Activated T-cell treated with anti-CD3 and anti-CD28 coated beads for 4 hours (primary cell): ENCODE measurements at regions not wholly inside any gene's neighbourhood (a gene's known extent, or its start where the extent isn't known, plus 50 kb on each side); places are given as distances from the start of the nearest gene placed in this dataset.
"Not testable (repeated sequence)": the region's sequence is repeated elsewhere in the genome, so short reads cannot be mapped to it uniquely, and the experiment has no call there.

Source experiments
- DNase-seq: peaks from one replicate; pipeline ENCODE4 v3.0.0-alpha.2; 2020

DNA sequence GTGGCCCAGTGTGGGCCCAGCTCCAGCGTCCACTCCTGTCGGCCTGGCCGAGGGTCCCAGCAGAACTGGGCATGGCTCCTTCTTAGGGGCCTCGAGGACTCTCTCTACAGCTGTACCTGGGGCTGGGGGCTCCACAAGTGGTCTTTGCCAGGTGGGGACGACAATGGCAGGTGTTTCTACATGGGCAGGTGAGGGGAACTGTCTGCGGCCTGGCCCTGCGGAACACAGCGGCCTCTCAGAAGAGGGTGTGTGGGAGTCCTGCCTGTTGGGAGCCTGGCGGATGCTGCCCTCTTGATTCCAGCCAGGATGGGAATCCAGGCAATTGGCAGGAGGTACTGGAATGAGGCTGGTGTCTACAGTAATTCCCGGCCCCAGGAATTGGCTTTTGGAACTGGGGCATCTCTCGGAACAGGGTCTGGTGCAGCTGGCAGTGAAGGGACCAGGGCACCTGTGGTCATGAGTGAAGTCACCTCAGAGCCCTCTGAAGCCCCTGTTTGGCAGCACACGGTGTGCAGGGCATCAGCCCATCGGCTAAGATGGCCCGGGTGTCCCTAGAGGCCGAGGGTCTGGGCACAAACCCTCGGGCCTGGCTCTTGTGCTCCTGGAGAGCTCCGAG, 357.9 kb downstream of the TMEM121 start:
- DNase-seq, result not testable (repeated sequence)

DNA sequence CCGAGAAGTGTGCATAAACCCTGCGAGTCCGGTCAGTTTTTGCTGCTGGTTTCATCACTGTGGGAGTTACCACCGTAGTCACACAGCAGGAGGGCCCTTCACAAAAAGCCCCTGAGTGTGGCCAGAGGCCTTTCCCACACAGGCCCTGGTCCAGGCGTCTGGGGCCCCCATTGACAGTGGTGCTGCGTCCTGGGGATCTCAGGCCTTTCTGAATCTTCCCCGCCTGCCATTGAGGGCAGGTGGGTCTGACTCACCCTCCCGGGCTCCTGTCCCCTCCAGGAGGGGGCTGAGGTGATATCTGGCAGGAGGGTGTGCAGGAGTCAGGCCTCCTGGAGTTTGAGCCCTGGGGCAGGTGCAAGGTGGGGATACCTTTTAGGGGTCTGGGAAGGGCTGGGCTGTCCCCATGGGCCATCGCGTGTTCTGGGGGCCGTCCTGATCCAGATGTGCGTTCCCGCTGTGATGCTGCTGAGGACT, 358.5 kb downstream of the TMEM121 start:
- no peak for DNase-seq

DNA sequence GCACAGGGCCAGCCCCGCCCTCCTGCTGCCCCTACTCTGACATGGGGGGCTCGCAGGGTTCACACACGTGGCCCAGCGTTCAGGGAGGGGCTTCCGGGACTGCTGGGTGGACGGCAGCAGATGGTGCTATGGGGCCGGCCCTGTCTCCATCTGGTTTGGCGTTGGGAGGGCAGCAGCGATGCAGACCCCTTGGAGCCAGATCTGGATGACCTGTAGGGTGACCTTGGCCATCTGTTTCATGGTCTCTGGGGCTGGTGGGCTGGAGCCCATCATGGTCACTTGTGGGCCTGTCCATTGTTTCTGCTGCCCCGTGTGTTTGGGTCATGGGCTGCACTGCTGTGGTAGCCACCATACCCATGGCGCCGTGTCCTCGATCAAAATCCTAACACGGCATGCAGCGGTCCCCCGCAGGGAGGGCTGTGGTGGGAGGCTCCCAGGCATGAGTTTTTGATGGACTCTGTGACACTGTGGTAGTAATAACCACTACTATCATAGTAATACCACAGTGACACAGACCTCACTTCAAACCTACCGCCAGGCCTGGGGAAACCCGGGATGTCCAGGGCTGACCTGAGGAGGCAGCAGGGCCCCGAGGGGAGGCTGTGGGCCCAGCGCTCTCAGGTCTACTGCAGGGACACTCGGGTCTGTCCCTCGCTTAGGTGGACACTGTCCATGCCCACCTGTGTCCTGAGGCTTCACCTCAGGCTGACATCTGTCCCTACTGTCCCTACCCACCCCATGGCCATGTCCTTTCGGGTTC, 359.4 kb downstream of the TMEM121 start:
- DNase-seq, result no peak

DNA sequence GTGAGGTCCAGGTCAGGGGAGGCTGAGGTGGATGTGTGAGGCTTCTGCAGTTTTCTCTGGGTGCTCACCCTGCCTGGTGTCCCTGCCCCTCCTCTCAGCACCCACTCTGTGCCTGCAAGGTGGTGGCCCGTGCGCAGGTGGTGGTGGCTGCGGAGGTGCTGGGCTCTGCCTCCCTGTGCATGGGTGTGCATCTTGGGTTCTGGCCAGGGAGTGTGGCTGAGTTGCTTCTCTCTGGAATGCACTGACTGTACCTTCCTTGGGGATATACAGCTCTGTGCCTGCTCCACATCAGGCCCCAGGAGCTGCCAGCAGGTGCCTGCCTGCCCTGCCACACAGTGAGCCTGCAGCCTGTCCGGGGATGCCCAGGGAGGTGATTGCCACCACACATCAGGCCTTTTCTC, 360.4 kb downstream of the TMEM121 start:
- DNase-seq, result not testable (repeated sequence)

DNA sequence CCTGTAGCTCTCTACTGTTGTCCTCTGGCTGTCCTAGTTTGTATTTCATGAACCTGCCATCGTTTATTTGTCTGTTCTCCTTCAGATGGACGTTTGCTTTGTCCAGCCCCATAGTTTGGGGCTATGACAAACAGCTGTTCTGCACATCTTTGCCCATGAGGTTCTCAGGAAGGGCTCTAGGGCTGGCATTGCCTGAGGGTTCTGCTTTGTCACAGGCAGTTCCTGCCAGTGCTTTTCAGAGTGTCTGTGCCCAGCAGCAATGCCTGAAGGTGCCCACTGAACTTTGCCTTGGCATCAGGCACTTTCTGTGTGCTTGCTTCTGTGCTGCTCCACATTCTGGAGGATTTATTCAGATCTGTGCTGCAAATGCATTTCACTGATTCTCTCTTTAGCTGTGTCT, 361.3 kb downstream of the TMEM121 start:
- no peak for DNase-seq

DNA sequence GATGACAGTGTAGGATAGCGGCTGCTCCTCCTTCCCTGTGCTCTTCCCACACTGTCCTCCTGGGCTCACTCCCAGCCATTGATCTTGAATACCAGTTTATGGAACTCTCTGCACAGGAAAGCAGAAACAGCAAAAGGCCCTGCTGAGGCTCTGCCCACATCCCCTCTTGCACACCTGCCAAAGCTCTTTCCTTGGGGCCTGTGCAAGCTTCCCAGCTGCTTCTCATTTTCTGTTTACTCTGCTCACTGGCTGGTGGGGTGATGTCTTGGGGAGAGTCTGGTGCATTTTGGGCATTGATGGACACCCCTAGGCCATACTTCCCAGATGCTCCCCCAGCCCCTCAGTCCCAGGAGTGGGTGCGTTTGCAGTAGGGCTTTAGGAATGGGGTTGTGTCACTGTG, 361.8 kb downstream of the TMEM121 start:
- DNase-seq, result no peak

DNA sequence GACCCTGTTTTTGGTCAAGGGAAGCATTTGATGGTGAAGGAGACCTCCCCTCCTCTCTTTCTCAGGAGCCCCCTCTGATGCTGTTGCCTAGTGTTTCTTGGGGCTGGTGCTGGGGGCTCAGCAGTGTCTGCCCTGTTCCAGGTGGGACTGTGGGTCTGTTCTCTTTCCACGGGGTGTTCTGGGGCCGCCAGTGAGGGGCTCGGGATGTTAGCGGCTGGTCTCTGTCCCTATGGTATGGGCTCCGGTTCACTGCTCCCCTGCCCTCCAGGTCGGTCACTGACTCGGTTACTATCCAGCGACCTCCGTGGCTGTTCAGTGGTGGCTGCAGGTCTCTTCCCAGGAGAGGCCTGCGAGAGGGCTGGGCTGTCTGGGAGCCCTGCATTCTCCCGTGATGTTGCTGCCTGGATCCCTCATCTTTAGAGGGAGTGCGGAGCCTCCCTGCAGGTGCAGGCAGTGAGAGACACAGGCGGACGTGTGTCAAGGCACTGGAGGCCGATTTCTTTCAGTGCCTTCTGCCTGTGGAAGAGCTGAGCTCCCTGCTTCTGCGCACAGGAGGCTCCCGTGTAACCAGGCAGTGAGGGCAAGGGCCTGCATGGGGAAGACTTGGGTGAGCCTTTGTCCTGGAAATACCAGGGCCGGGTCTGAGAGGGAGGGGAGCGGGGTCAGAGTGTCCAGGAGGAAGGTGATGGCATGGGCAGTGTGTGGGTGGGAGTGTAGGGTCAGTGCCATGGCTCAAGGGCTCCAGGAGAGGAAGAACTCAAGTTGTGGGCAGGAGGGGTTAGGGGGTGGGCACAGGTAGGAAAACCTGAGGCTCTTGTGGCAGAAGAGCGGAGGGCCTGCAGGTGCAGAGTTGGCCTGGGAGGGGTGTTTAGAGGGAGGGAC, 362.6 kb downstream of the TMEM121 start:
- no peak for DNase-seq

DNA sequence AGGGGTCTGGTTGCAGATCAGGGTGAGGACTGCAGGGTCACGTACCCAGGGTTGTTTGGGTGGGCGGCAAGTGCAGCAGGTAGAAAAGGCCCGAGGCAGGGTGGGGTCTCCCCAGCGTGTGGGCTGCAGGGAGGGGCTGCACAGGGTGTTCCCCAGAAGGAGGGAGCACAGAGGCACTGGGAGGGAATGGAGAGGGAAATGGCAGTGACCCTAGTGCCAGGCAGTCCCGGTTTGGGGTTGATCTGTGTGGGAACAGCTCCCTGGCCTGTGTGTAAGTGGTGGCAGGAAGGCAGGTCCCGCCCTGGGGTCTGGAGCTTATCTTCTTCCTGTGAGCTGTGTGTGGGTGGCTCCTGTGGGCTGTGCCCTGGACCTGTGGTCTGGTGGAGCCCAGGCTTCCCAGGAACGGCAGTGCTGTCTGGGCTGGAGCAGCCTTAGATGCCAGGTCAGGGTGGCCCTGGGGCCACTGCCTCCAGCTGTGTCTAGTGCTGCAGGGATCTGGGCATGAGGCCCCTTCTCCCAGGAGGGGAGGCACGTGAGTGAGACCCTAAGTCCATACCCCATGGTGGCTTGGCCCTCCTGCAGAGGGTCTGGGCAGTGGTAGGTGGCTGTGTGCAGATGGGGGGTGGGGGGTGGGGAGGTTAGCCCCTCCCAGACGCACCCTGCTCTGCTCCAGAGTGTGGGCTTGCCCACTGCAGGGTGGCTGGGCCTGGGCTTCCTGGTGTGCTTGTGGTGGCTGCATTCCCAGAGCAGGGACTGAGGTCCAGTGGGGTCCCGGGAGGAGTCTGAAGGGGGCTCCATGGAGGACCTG, 363.5 kb downstream of the TMEM121 start:
- no peak for DNase-seq

DNA sequence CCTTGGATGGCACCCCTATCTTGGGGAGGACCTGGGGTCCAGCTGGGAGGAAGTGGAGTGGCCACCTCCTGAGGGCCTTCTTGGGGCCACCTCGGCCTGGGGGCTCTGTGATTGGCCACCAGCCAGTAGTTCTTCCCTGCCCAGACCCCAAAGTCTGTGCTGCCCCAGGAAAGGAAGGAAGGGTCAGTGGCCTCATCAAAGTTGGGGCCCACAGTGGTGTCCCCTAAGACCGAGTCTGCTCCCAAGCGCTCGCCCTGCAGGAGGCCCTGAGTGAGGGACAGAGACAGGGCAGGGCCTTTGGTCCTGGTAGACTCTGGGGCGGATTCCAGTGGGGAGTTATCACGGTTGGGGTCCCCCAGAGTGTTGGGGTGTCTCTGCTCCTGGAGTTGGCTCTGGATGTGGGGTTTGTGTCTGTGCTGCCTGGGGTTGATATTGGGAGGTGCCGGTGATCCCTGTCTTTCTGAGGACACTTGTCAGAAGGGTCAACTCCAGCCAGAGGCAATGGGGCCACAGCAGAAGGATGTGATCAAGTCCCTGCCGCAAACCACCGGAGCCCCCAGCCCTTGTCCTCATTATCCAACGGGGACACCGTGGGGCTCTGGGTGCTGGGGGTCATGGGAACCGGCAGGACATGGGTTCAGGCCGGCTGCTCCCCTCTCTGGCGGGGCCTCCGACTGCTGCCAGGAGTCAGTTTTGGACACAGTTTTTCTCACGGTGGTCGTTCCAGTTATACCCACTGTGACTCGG, 364.3 kb downstream of the TMEM121 start:
- DNase-seq, result no peak

DNA sequence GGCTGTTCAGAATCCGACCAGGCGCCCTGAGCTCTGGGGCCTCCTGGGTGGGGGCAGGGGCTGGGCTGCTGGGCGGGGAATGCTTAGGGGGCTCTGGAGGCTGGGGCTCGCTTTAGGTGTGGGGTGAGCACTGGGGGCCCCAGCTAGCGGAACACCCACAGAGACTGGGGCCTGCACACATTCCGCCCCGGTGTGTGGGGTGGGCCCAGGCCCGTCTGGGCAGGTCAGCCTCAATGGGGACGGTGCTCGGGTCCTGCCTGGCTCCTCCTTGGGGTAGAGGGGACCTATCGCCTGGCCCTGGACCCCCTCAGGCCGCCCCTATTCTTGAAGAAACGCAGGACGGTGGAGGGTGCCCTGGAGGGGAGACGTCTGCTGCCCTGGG, 364.8 kb downstream of the TMEM121 start:
- DNase-seq, result no peak

DNA sequence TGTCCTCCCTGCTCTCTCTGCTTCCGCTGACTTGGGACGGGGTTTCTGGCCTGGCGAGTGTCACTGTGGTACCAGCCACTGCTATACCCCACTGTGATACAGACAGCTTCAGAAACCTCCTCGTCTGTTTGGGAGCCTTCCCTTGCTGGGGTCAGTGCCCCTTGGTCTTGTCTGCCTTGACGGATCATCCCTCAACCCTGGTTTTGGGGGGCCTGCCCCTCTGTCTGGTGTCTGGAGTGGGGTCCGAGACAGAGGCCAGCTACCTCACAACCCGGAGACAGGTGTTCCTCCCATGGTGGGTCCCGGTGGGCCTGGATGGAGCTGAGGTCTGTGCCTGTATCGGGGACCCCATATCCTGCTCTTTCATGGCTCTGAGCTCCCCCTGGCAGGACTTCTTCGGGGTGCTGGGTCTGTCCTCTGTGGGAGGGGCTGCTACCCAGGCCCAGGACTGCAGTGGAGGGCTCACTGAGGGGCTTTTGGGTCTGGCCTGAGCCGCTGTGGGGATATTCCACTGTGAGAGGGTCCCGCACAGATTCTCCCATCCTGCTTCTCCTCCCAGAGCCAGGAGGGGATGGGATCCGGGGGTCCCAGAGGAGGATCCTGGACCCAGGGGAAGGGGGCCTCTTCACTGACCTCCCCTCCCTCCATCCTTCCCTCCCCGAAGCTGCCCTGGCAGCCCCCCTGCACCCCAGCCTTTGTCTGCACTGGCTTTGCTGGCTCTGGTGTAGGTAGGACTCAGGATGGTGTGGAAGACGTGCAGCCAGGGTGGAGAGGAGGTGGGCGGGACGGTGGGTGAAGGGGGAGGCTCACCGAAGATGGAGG, 365.5 kb downstream of the TMEM121 start:
- DNase-seq, result no peak

DNA sequence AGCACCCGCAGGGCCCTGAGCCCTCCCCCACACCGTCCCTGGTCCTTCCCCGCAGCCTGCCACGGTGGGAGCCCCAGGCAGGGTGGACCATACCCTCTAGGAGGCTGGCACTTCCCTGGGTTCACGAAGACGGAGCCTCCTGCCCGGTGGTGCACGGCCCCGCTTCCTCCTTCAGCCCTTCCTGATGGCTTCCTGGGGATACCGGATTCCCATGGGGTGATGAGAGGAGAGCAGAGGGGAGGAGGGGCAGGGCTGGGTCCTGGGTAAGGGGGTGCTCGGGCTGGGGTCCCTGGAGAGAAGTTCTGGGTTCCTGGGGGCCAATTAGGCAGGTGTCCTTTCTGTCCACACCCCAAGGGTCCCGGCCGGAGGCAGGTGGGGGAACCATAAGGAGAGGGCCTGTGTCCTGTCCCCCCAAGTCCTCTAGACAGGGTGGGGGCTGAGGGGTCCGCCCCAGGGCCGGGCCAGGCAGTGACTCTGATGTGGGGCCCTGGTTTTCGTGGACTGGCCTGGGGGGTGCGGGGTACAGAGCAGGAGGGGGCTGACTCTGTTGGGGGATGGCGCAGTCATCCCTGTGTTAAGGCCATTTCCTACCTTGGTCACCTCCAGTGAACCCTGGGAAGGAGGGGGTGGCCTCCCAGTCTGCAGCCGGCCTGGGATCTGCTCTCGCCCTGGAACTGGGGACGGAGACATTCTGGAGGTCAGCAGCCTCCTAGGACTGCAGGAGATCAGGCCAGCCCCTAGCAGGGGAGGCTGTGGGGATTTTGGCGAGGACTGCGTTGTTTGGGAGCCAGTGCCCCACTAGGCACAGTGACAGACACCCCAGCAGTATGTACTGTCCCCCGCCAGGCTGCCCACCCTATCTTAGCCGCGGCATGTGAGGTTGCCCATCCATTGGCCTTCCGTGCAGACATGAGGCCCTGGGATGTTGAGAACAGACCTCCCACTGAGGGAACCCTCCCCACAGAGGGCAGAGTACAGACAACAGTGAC, 366.4 kb downstream of the TMEM121 start:
- not testable (repeated sequence) for DNase-seq

DNA sequence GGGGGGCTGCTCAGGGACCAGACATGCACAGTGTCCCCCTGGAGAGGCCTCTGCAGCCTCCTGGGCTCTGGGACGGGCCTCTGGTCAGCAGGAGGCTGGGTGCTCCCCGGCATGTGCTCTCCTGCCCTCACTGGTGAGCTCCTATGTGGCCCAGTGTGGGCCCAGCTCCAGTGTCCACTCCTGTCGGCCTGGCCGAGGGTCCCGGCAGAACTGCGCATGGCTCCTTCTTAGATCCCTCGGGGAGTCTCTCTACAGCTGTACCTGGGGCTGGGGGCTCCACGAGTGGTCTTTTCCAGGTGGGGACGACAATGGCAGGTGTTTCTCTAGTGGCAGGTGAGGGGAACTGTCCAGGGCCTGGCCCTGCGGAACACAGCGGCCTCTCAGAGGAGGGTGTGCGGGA, 367.3 kb downstream of the TMEM121 start:
- DNase-seq, result not testable (repeated sequence)

DNA sequence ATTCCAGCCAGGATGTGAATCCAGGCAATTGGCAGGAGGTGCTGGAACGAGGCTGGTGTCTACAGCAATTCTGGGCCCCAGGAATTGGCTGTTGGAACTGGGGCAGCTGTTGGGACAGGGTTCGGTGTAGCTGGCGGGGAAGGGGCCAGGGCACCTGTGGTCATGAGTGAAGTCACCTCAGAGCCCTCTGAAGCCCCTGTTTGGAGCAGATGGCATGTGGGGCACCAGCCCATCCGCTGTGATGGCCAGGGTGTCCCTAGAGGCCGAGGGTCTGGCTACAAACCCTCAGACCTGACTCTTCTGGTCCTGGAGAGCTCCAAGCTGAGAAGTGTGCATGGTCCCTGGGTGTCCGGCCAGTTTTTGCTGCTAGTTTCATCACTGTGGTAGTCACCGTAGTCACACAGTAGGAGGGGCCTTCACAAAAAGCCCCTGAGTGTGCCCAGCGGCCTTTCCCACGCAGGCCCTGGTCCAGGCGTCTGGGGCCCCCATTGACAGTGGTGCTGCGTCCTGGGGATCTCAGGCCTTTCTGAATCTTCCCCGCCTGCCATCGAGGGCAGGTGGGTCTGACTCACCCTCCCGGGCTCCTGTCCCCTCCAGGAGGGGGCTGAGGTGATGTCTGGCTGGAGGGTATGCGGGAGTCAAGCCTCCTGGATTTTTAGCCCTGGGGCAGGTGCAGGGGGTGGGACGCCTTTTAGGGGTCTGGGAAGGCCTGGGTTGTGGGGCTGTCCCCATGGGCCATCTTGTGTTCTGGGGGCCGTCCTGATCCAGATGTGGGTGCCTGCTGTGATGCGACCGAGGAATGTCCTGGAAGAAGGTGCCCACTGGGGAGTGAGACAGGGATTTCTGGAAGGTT, 368.0 kb downstream of the TMEM121 start:
- DNase-seq, result no peak

DNA sequence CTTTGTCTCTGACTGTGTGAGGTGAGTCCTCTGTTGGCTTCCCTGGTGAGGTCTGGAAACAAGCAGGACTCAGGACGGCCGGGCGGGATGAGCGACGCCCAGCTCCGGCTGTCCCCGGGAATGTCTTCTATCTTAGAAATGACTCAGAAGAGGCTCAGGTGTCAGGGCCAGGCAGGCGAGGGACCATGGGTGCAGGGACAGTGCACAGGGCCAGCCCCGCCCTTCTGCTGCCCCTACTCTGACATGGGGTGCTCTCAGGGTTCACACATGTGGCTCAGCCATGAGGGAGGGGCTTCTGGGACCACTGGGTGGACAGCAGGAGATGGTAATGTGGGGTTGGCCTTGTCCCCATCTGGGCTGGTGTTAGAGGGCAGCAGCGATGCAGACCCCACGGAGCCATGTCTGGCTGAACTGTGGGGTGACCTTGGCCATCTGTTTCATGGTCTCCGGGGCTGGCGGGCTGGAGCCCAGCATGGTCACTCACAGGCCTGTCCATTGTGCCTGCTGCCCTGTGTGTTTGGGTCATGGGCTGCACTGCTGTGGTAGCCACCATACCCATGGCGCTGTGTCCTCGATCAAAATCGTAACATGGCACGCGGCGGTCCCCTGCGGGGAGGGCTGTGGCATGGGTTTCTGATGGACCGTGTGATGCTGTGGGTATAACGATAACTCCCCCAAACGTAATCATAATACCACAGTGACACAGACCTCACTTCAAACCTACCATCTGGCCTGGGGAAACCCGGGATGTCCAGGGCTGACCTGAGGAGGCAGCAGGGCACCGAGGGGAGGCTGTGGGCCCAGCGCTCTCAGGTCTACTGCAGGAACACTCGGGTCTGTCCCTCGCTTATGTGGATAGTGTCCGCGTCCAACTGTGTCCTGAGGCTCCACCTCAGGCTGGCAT, 368.8 kb downstream of the TMEM121 start:
- DNase-seq, result no peak

DNA sequence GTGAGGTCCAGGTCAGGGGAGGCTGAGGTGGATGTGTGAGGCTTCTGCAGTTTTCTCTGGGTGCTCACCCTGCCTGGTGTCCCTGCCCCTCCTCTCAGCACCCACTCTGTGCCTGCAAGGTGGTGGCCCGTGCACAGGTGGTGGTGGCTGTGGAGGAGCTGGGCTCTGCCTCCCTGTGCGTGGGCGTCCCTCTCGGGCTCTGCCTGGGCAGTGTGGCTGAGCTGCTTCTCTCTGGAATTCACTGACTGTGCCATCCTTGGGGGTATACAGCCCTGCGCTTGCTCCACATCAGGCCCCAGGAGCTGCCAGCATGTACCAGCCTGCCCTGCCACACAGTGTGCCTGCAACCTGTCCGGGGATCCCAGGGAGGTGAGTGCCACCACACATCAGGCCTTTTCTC, 369.8 kb downstream of the TMEM121 start:
- not testable (repeated sequence) for DNase-seq

DNA sequence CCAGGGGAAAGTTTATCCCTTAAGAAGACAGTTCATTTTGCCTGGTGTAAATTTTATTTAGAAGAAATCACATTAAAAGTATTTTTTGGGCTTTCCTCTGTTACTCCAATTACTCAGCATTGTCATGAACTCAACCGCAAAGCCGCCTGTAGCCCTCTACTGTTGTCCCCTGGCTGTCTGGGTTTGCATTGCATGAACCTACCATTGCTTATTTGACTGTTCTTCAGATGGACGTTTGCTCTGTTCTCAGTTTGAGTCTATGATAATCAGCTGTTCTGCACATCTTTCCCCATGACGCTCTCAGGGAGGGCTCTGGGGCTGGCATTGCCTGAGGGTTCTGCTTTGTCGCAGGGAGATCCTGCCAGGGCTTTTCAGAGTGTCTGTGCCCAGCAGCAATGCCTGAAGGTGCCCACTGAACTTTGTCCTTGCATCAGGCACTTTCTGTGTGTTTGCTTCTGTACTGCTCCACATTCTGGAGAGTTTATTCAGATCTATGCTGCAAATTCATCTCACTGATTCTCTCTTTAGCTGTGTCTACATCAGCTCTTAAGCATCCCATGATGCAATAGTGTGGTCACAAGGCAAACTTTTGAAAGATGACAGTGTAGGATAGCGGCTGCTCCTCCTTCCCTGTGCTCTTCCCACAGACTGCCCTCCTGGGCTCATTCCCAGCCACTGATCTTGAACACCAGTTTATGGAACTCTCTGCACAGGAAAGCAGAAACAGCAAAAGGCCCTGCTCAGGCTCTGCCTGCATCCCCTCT, 370.8 kb downstream of the TMEM121 start:
- DNase-seq, result not testable (repeated sequence)
